Peyer's patch (tissue), 4 donors: ENCODE measurements at regions not wholly inside any gene's neighbourhood (a gene's known extent, or its start where the extent isn't known, plus 50 kb on each side); places are given as distances from the start of the nearest gene placed in this dataset.

Experiments
- POLR2A ChIP-seq, 2 donors: fragments of 450-650 bp; IDR thresholded peaks; one replicate each; pipeline ENCODE4 v1.5.1; 2017; ENCODE audit warnings: antibody characterized with exemption in 2 of 2, mild to moderate bottlenecking in 2 of 2, moderate library complexity in 2 of 2
- TF ChIP-seq, protein P1 (sequence below), 6 experiments: fragments of 450-650 bp in 4 of 6; fragments of 200-600 bp in 2 of 6; sonication (generic) in 1 of 6; IDR thresholded peaks; one replicate each; pipeline ENCODE4 v1.5.1; 2017 to 2019; ENCODE audit warnings: antibody characterized with exemption in 6 of 6, mild to moderate bottlenecking in 3 of 6, moderate library complexity in 1 of 6

DNA sequence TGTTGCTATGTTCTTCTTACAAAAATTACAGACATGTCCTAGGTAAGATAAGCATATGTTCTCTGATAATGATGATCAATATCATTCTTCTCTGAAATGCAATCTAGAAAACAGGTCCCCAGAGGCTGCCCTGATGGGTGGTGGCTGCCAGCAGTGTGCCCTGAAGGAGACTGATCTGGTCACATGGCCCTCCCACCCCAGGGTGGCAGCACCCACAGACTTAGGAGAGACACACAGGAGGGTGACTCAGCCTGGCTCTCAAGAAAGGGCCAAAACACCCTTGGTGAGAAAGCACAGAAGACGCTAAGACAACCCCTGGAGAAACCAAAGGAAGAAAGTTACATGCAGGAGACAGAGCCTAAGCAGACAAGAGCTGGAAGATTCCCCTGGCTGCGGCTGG is 203.7 kb downstream of the TJP1 start:
- TF ChIP-seq, protein P1, sequence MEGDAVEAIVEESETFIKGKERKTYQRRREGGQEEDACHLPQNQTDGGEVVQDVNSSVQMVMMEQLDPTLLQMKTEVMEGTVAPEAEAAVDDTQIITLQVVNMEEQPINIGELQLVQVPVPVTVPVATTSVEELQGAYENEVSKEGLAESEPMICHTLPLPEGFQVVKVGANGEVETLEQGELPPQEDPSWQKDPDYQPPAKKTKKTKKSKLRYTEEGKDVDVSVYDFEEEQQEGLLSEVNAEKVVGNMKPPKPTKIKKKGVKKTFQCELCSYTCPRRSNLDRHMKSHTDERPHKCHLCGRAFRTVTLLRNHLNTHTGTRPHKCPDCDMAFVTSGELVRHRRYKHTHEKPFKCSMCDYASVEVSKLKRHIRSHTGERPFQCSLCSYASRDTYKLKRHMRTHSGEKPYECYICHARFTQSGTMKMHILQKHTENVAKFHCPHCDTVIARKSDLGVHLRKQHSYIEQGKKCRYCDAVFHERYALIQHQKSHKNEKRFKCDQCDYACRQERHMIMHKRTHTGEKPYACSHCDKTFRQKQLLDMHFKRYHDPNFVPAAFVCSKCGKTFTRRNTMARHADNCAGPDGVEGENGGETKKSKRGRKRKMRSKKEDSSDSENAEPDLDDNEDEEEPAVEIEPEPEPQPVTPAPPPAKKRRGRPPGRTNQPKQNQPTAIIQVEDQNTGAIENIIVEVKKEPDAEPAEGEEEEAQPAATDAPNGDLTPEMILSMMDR (IDR thresholded peaks at IDR 0.05) = no peak
- no peak for TF ChIP-seq POLR2A (IDR thresholded peaks at IDR 0.05)
